Panc1 (cell line): ENCODE measurements at regions not wholly inside any gene's neighbourhood (a gene's known extent, or its start where the extent isn't known, plus 50 kb on each side); places are given as distances from the start of the nearest gene placed in this dataset.

ENCODE experiments used
- CTCF ChIP-seq: fragments of 450-650 bp; IDR thresholded peaks from 2 replicates; pipeline ENCODE4 v1.5.1; 2017; ENCODE audit warnings: mild to moderate bottlenecking
- REST ChIP-seq, 2 experiments: IDR thresholded peaks; 2 replicates each; pipeline ENCODE4 v1.6.1; 2011 to 2012; ENCODE audit warnings: low read depth in 2 of 2, control low read depth in 1 of 2, low read length in 1 of 2, mild to moderate bottlenecking in 1 of 2, moderate library complexity in 1 of 2; ENCODE audit not compliant: insufficient read depth in 1 of 2
- SIN3A ChIP-seq: IDR thresholded peaks from 2 replicates; pipeline ENCODE4 v1.6.1; 2012; ENCODE audit warnings: low read depth, mild to moderate bottlenecking, low read length, moderate library complexity, borderline replicate concordance; ENCODE audit not compliant: insufficient read depth

DNA sequence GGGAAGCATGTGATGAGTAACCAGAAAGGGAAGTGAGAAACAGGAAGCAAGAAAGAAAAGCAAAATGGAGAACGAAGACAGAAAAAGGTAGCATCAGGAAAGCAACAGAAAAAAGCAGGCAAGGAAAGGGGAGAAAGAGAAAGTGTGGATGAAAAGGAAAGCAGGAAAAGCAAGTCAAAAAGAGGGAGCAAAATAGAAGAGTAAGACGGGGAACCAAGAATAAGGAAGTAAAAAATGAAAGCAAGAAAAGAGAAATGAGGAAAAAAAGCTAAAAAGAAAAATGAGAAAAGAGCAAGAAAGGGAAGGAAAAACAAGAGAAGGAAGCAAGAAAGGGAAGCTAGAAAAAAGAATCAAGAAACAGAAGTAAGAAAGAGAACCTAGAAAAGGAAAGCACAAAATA, 242.3 kb upstream of the NCKAP5 start:
- no peak for TF ChIP-seq CTCF
- TF ChIP-seq REST (IDR thresholded peaks at IDR 0.05; ENCODE audit: insufficient read depth in 1 of 2, low read depth in 2 of 2, low read length in 1 of 2) = no peak
- TF ChIP-seq SIN3A = no peak
